GM23338 (cell line): ENCODE measurements at regions not wholly inside any gene's neighbourhood (a gene's known extent, or its start where the extent isn't known, plus 50 kb on each side); places are given as distances from the start of the nearest gene placed in this dataset.

ENCODE experiments used
- ATAC-seq: fragments of 200-7000 bp; cut with Tn5 transposase; 3 replicates; pipeline ENCODE4 v1.9.1; 2020
- DNase-seq: peaks from one replicate; pipeline ENCODE4 v3.0.0-alpha.2; 2015; ENCODE audit warnings: low spot score
- H2AFZ ChIP-seq: fragments of 200-600 bp; sonication (generic); 2 replicates; pipeline ENCODE4 v1.8.0; 2016; ENCODE audit warnings: antibody characterized with exemption, mild to moderate bottlenecking, moderate library complexity
- H3F3A ChIP-seq: fragments of 200-600 bp; sonication (generic); replicated peaks from 2 replicates; pipeline ENCODE4 v1.8.0; 2017; ENCODE audit warnings: antibody characterized with exemption, mixed run types, low read depth
- H3K27ac ChIP-seq: fragments of 200-600 bp; sonication (generic); 2 replicates; pipeline ENCODE4 v1.6.1; 2016; ENCODE audit warnings: low read depth
- H3K27me3 ChIP-seq: fragments of 200-600 bp; sonication (generic); 2 replicates; pipeline ENCODE4 v1.8.0; 2016; ENCODE audit warnings: mild to moderate bottlenecking, mixed run types, moderate library complexity; ENCODE audit not compliant: insufficient read depth
- H3K36me3 ChIP-seq: fragments of 200-600 bp; sonication (generic); 2 replicates; pipeline ENCODE4 v1.8.0; 2016; ENCODE audit warnings: mild to moderate bottlenecking; ENCODE audit not compliant: insufficient read depth
- H3K4me1 ChIP-seq: fragments of 200-600 bp; sonication (generic); 2 replicates; pipeline ENCODE4 v1.8.0; 2016; ENCODE audit warnings: mild to moderate bottlenecking, moderate library complexity; ENCODE audit not compliant: insufficient read depth
- H3K4me2 ChIP-seq: fragments of 200-600 bp; sonication (generic); 2 replicates; pipeline ENCODE4 v1.7.1; 2017; ENCODE audit warnings: mixed run types
- H3K4me3 ChIP-seq: fragments of 200-600 bp; sonication (generic); 2 replicates; pipeline ENCODE4 v1.6.1; 2016; ENCODE audit warnings: mixed run types
- H3K79me2 ChIP-seq: fragments of 200-600 bp; sonication (generic); replicated peaks from 2 replicates; pipeline ENCODE4 v1.8.0; 2017; ENCODE audit warnings: mild to moderate bottlenecking; ENCODE audit not compliant: insufficient read depth
- H3K9me2 ChIP-seq: fragments of 200-600 bp; sonication (generic); 2 replicates; pipeline ENCODE4 v1.8.0; 2017; ENCODE audit not compliant: insufficient read depth
- H4K20me1 ChIP-seq: fragments of 200-600 bp; sonication (generic); replicated peaks from 2 replicates; pipeline ENCODE4 v1.8.0; 2017; ENCODE audit warnings: mild to moderate bottlenecking; ENCODE audit not compliant: insufficient read depth
- H3K27ac Mint-ChIP-seq: 2 replicates; pipeline ENCODE4 v1.8.0; 2020; ENCODE audit warnings: inconsistent platforms, mild to moderate bottlenecking, moderate library complexity, mixed read lengths
- H3K27me3 Mint-ChIP-seq: 3 replicates; pipeline ENCODE4 v1.8.0; 2022; ENCODE audit warnings: low read depth, mild to moderate bottlenecking, moderate library complexity, mixed read lengths, inconsistent platforms; ENCODE audit not compliant: insufficient read depth, poor library complexity
- H3K36me3 Mint-ChIP-seq: 3 replicates; pipeline ENCODE4 v1.8.0; 2021; ENCODE audit warnings: low read depth, mild to moderate bottlenecking, inconsistent platforms, moderate library complexity, mixed read lengths
- H3K4me1 Mint-ChIP-seq: 3 replicates; pipeline ENCODE4 v1.8.0; 2020; ENCODE audit warnings: mild to moderate bottlenecking, inconsistent platforms, mixed read lengths
- H3K4me3 Mint-ChIP-seq: 3 replicates; pipeline ENCODE4 v1.8.0; 2021; ENCODE audit warnings: moderate library complexity, mild to moderate bottlenecking, inconsistent platforms, mixed read lengths
- H3K9me3 Mint-ChIP-seq: 3 replicates; pipeline ENCODE4 v1.8.0; 2020; ENCODE audit warnings: moderate library complexity, mild to moderate bottlenecking, inconsistent platforms, mixed read lengths
- CREB1 ChIP-seq: fragments of 250-450 bp; sonication (Bioruptor Pico); IDR thresholded peaks from 2 replicates; pipeline ENCODE4 v1.5.0; 2020; ENCODE audit warnings: low read depth, mild to moderate bottlenecking, moderate library complexity
- CTCF ChIP-seq, 2 experiments: fragments of 200-600 bp in 1 of 2; sonication (generic) in 1 of 2; conservative IDR thresholded peaks; 2 replicates each; pipeline versions ENCODE4 v1.5.1 to v1.6.1; 2016 to 2017; ENCODE audit warnings: antibody characterized with exemption in 2 of 2, low read depth in 2 of 2, mild to moderate bottlenecking in 2 of 2, moderate library complexity in 1 of 2
- ETS1 ChIP-seq: IDR thresholded peaks from 2 replicates; pipeline ENCODE4 v1.6.1; 2016; ENCODE audit warnings: antibody characterized with exemption
- EZH2 ChIP-seq: fragments of 200-600 bp; sonication (generic); IDR thresholded peaks from one replicate; pipeline ENCODE4 v1.8.0; 2017; ENCODE audit warnings: antibody characterized with exemption, mild to moderate bottlenecking, low read depth; ENCODE audit not compliant: unreplicated experiment
- EZH2phosphoT487 ChIP-seq: fragments of 200-600 bp; sonication (generic); IDR thresholded peaks from one replicate; pipeline ENCODE4 v1.8.1; 2018; ENCODE audit warnings: antibody characterized with exemption; ENCODE audit not compliant: unreplicated experiment
- JUNB ChIP-seq: IDR thresholded peaks from one replicate; pipeline ENCODE4 v1.6.1; 2016; ENCODE audit warnings: antibody characterized with exemption; ENCODE audit not compliant: unreplicated experiment
- NANOG ChIP-seq: IDR thresholded peaks from 2 replicates; pipeline ENCODE4 v1.6.1; 2016; ENCODE audit warnings: antibody characterized with exemption, borderline replicate concordance
- STAT1 ChIP-seq: IDR thresholded peaks from one replicate; pipeline ENCODE4 v1.6.1; 2016; ENCODE audit warnings: antibody characterized with exemption; ENCODE audit not compliant: unreplicated experiment
- ZNF114 ChIP-seq: fragments of 250-450 bp; sonication (Bioruptor Pico); IDR thresholded peaks from 2 replicates; pipeline ENCODE4 v1.5.0; 2020; ENCODE audit warnings: mild to moderate bottlenecking, moderate library complexity
- ZNF331 ChIP-seq: fragments of 250-450 bp; sonication (Bioruptor Pico); IDR thresholded peaks from 2 replicates; pipeline ENCODE4 v1.5.0; 2020; ENCODE audit warnings: low read depth, mild to moderate bottlenecking, moderate library complexity
- ZNF462 ChIP-seq: fragments of 250-450 bp; sonication (Bioruptor Pico); IDR thresholded peaks from 2 replicates; pipeline ENCODE4 v1.5.0; 2020; ENCODE audit warnings: mild to moderate bottlenecking, moderate library complexity

GRCh38 chr6:87979737-87980136 is 67.9 kb upstream of the SPACA1 start:
- Histone ChIP-seq H3K4me1 (0 out of 2 replicates have a peak, but pooled peaks cover 3% of the 10 kb centered on the region), H3K4me3 (no peak overlapping the region), H4K20me1 (no peaks in the 10 kb centered on the region), H3K4me2 (no peak overlapping the region), H3K27me3 (no peaks in the 10 kb centered on the region), H3K9me2 (peaks cover 3% of the 10 kb centered on the region; the same call in 1 of the 2 replicates), H3K36me3 (no peaks in the 10 kb centered on the region), H2AFZ (no peak overlapping the region), H3F3A (no peaks in the 10 kb centered on the region), H3K79me2 (no peaks in the 10 kb centered on the region), H3K27ac (no peak overlapping the region)
- no peaks in the 10 kb centered on the region for H3K9me3 Mint-ChIP-seq
- 0 out of 3 replicates have a peak, but pooled peaks cover 2% of the 10 kb centered on the region for H3K4me1 Mint-ChIP-seq
- TF ChIP-seq ZNF331 (CRISPR knock-in tag) (no peak), ZNF114 (CRISPR knock-in tag) (no peak), CREB1 (CRISPR knock-in tag) (no peak), ETS1 (no peak), NANOG (no peak), EZH2phosphoT487 (no peak)
- peaks cover 2% of the 10 kb centered on the region for H3K27me3 Mint-ChIP-seq
- H3K27ac Mint-ChIP-seq: no peak overlapping the region
- ATAC-seq (no peak), DNase-seq (no peak)
- no peak overlapping the region for H3K4me3 Mint-ChIP-seq
- no peaks in the 10 kb centered on the region for H3K36me3 Mint-ChIP-seq

- DNase-seq: no peak
- H3K4me3 Mint-ChIP-seq: no peak overlapping the region
- H3K4me1 Mint-ChIP-seq: 0 out of 3 replicates have a peak, but pooled peaks cover 2% of the 10 kb centered on the region
- TF ChIP-seq EZH2phosphoT487: no peak
- TF ChIP-seq EZH2: no peak
- no peak for TF ChIP-seq STAT1
- no peak for TF ChIP-seq ETS1
- no peak for TF ChIP-seq CTCF (conservative IDR thresholded peaks at IDR 0.05; ENCODE audit: low read depth in 2 of 2)
- no peak for TF ChIP-seq NANOG
- TF ChIP-seq ZNF462 (CRISPR knock-in tag): no peak
- TF ChIP-seq JUNB: no peak
- TF ChIP-seq CREB1 (CRISPR knock-in tag): no peak
- no peak for TF ChIP-seq ZNF331 (CRISPR knock-in tag)
Observed at GRCh38 chr6:87976616-87977015, 71.0 kb upstream of the SPACA1 start.

More at GRCh38 chr6:87976616-87977015, 71.0 kb upstream of the SPACA1 start:
- Histone ChIP-seq H3K4me3 (no peak overlapping the region), H3K4me2 (no peak overlapping the region), H3K4me1 (0 out of 2 replicates have a peak, but pooled peaks cover 3% of the 10 kb centered on the region), H4K20me1 (no peaks in the 10 kb centered on the region), H3K27ac (no peak overlapping the region), H3K36me3 (no peaks in the 10 kb centered on the region), H3F3A (no peaks in the 10 kb centered on the region), H3K79me2 (no peaks in the 10 kb centered on the region), H3K27me3 (no peaks in the 10 kb centered on the region), H2AFZ (no peak overlapping the region), H3K9me2 (peaks cover 3% of the 10 kb centered on the region; the same call in 1 of the 2 replicates)
- H3K36me3 Mint-ChIP-seq: no peaks in the 10 kb centered on the region
- H3K27ac Mint-ChIP-seq: no peak overlapping the region
- H3K9me3 Mint-ChIP-seq: no peaks in the 10 kb centered on the region
- ATAC-seq: no peak
- H3K27me3 Mint-ChIP-seq: peaks cover 2% of the 10 kb centered on the region
